GM23248 (cell line): ENCODE measurements at regions not wholly inside any gene's neighbourhood (a gene's known extent, or its start where the extent isn't known, plus 50 kb on each side); places are given as distances from the start of the nearest gene placed in this dataset.

Experiments used
- EZH2 ChIP-seq: fragments of 200-600 bp; sonication (generic); IDR thresholded peaks from 2 replicates; pipeline ENCODE4 v1.6.1; 2018; ENCODE audit warnings: antibody characterized with exemption, mild to moderate bottlenecking; ENCODE audit not compliant: insufficient read depth, poor library complexity, severe bottlenecking
- EZH2phosphoT487 ChIP-seq: fragments of 200-600 bp; sonication (generic); IDR thresholded peaks from 2 replicates; pipeline ENCODE4 v1.6.1; 2018; ENCODE audit warnings: antibody characterized with exemption, moderate library complexity, mild to moderate bottlenecking, low read depth; ENCODE audit not compliant: insufficient read depth

GRCh38 chr20:60800185-60800584, 451.9 kb upstream of the CDH4 start:
- no peak for TF ChIP-seq EZH2
- TF ChIP-seq EZH2phosphoT487: no peak
